Body of pancreas (tissue), 4 donors: ENCODE measurements at regions not wholly inside any gene's neighbourhood (a gene's known extent, or its start where the extent isn't known, plus 50 kb on each side); places are given as distances from the start of the nearest gene placed in this dataset.

Experiments
- ATAC-seq: fragments of 150-250 bp; one replicate; pipeline ENCODE4 v1.9.1; 2016
- DNase-seq, 4 donors: peaks; one replicate each; pipeline ENCODE4 v3.0.0-alpha.2; 2019
- H3K27ac ChIP-seq, 4 donors: fragments of 200-600 bp; sonication (generic); 1 replicate in 3 of 4; 2 replicates in 1 of 4; pipeline versions ENCODE4 v1.5.1 to v1.6.1; 2016 to 2019; ENCODE audit warnings: mild to moderate bottlenecking in 1 of 4, mixed read lengths in 1 of 4, moderate library complexity in 1 of 4
- H3K27me3 ChIP-seq, 2 donors: fragments of 200-600 bp; sonication (generic); one replicate each; pipeline ENCODE4 v1.6.0; 2016; ENCODE audit warnings: mild to moderate bottlenecking in 1 of 2
- H3K36me3 ChIP-seq, 2 donors: fragments of 200-600 bp; sonication (generic); replicated peaks in 1 of 2; 2 replicates each; pipeline ENCODE4 v1.5.1; 2016; ENCODE audit warnings: low read depth in 2 of 2; ENCODE audit not compliant: insufficient read depth in 1 of 2
- H3K4me1 ChIP-seq: fragments of 200-600 bp; sonication (generic); one replicate; pipeline ENCODE4 v1.6.0; 2016
- H3K4me3 ChIP-seq, 2 donors: fragments of 200-600 bp; sonication (generic); 1 replicate in 1 of 2; 2 replicates in 1 of 2; pipeline ENCODE4 v1.5.1; 2016 to 2019
- H3K9me3 ChIP-seq, 3 donors: fragments of 200-600 bp; sonication (generic); 1 replicate in 2 of 3; 2 replicates in 1 of 3; pipeline ENCODE4 v1.5.1; 2016
- POLR2A ChIP-seq, 3 donors: fragments of 450-650 bp; IDR thresholded peaks; one replicate each; pipeline ENCODE4 v1.6.1; 2016; ENCODE audit warnings: antibody characterized with exemption in 3 of 3, mild to moderate bottlenecking in 2 of 3
- WGBS, 2 donors: methylation state at CpG; one replicate each; pipeline ENCODE4 v1.1.5; 2017; 5-methylcytosine and 5-hydroxymethylcytosine counted together
- intact Hi-C: fragments of 100-400 bp; cut with DNase I; formaldehyde crosslinking; loops from one replicate; pipeline ENCODE4 v1.15.1; 2023
- TF ChIP-seq, protein P1 (sequence below), 7 experiments: fragments of 450-650 bp in 4 of 7; fragments of 200-600 bp in 3 of 7; sonication (generic) in 3 of 7; IDR thresholded peaks; one replicate each; pipeline ENCODE4 v1.5.1; 2016 to 2019; ENCODE audit warnings: antibody characterized with exemption in 7 of 7

DNA sequence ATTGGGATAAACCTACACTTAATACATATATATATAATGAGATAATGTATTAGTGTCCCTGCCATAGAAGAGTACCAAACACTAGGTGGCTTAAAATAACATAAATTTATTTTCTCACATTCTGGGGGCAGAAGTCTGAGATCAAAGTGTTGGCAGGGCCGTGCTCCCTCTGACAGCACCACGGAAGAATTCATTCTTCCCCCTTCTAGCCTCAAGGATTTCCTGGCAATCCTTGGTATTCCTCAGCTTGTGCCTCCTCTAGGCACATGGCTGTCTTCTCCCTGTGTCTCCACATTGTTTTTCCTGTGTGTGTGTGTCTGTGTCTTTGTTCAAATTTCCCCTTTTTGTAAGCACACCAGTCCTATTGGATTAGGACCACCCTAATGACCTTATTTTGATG is 115.2 kb upstream of the AGBL1 start:
- ATAC-seq = no peak

DNA sequence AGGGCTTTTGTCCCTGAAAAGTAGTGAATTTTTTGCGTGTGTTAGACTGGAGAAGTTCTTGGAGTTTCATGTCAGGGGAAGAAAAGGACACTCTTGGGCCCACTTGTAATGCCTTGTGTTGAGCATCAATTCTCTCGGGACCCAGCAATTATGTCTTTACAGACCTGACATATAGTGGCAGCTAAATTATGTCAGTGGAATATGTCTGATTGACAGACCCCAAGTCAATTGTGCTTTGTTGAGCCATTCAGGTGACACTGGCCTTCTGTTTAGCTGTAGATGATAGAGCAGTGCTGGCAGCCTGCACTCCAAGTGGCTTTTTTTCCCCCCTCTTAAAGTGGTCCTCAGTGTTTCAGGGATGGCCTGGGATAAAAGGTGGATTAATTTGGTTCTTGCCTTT is 112.1 kb upstream of the AGBL1 start:
- intact Hi-C loops = no loop called here
- no peak for ATAC-seq
- no peaks in the 10 kb centered on the region for H3K4me1 ChIP-seq

More for the DNA sequence above, 115.2 kb upstream of the AGBL1 start:
- no peak for DNase-seq
- 39 to 43% methylated on average over 2 of the region's 2 CpGs for WGBS, 2 donors
- H3K9me3 ChIP-seq = no peaks in the 10 kb centered on the region
- H3K4me3 ChIP-seq = no peak overlapping the region
- intact Hi-C loops = no loop called here
- H3K36me3 ChIP-seq = no peaks in the 10 kb centered on the region
- no peaks in the 10 kb centered on the region for H3K4me1 ChIP-seq
- H3K27ac ChIP-seq = no peak overlapping the region
- no peaks in the 10 kb centered on the region for H3K27me3 ChIP-seq
- TF ChIP-seq, protein P1, sequence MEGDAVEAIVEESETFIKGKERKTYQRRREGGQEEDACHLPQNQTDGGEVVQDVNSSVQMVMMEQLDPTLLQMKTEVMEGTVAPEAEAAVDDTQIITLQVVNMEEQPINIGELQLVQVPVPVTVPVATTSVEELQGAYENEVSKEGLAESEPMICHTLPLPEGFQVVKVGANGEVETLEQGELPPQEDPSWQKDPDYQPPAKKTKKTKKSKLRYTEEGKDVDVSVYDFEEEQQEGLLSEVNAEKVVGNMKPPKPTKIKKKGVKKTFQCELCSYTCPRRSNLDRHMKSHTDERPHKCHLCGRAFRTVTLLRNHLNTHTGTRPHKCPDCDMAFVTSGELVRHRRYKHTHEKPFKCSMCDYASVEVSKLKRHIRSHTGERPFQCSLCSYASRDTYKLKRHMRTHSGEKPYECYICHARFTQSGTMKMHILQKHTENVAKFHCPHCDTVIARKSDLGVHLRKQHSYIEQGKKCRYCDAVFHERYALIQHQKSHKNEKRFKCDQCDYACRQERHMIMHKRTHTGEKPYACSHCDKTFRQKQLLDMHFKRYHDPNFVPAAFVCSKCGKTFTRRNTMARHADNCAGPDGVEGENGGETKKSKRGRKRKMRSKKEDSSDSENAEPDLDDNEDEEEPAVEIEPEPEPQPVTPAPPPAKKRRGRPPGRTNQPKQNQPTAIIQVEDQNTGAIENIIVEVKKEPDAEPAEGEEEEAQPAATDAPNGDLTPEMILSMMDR (IDR thresholded peaks at IDR 0.05) = no peak
- no peak for TF ChIP-seq POLR2A (IDR thresholded peaks at IDR 0.05)

DNA sequence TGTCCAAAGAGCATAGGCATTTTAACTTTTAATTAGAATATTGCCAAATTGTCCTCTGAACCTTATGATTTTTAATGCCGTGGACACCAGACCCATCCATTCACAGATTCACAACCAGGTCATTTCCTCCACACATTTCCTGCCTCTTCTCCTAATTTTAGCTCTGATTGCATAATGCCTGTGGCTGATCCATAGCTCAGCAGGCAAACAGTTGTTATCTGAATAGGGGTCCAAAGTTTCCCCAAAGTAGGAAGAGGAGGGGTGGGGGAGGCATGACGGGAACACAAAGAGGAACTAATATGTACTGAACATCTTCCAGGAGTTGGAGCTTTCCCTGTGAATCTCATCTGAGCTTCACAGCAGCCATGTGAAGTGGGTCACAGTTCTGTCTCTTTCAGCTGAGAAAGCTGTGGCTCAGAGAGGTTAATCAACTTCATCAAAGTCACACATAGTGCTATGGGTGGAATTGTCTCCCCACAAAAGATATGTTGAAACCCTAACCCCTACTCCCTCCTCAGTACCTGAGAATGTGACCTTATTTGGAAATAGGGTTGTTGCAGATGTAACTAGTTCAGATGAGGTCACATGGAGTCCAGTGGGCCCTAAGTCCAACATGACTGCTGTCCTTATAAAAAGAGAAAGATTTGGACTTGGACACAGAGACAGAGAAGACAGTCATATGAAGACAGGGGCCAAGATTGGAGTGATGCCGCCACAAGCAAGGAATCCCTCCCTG is 106.7 kb upstream of the AGBL1 start:
- Histone ChIP-seq H3K9me3 (no peaks in the 10 kb centered on the region), H3K27ac (no peak overlapping the region), H3K4me1 (no peaks in the 10 kb centered on the region), H3K27me3 (no peaks in the 10 kb centered on the region), H3K36me3 (no peaks in the 10 kb centered on the region), H3K4me3 (no peak overlapping the region)
- DNase-seq (no peak), ATAC-seq (no peak)
- TF ChIP-seq, protein P1 (IDR thresholded peaks at IDR 0.05) = no peak
- TF ChIP-seq POLR2A (IDR thresholded peaks at IDR 0.05) = no peak
- WGBS, 2 donors = 71 to 86% methylated on average over 3 of the region's 3 CpGs
- intact Hi-C loops = no loop called here

More for the DNA sequence above, 112.1 kb upstream of the AGBL1 start:
- Histone ChIP-seq H3K4me3 (no peak overlapping the region), H3K36me3 (no peaks in the 10 kb centered on the region), H3K27ac (no peak overlapping the region), H3K9me3 (no peaks in the 10 kb centered on the region), H3K27me3 (no peaks in the 10 kb centered on the region)
- DNase-seq = no peak
- WGBS, 2 donors = 55 to 61% methylated on average over 2 of the region's 2 CpGs
- TF ChIP-seq POLR2A (IDR thresholded peaks at IDR 0.05) = no peak
- TF ChIP-seq, protein P1 (IDR thresholded peaks at IDR 0.05) = no peak

DNA sequence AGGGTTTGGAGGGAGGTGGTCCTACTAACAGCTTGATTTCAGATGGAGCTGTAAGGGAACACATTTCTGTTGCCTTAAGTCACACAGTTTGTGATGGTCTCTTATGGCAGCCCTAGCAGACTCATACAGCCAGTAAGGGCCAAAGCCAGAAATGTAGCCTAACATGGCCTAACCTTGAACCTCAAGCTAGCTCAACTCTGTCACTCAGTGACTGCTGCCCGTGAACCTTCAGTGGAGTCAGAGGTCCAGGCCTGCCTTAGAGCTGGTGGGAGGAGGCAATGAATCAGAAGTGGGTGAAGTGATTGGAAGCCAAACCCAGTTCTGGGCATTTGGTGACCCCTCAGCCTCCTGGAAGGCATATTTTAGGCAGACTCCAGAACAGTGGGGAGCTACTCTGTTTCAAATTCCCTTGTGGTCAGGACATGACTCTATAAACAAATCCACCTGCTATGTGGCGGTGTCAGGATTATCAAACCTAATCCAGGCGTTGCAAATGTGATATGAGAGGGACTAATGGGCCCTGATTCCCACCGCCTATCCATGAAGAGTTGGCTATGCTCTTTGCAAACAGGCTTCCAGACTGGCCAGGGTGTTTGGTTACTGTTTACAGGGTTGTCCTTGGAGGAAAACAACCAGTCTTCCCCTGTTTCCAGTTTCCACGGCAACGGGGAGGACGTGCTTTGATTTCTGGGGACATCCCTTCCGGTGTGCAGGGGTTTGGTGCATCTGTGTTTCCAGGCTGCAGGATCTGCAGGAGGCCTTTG is 105.9 kb upstream of the AGBL1 start:
- ATAC-seq = no peak
- intact Hi-C loops = no loop called here

More for the DNA sequence above, 105.9 kb upstream of the AGBL1 start:
- no peak for DNase-seq
- no peaks in the 10 kb centered on the region for H3K36me3 ChIP-seq
- no peak overlapping the region for H3K4me3 ChIP-seq
- H3K27ac ChIP-seq = no peak overlapping the region
- no peaks in the 10 kb centered on the region for H3K4me1 ChIP-seq
- WGBS, 2 donors = 39 to 60% methylated on average over 7 to 8 of the region's 8 CpGs
- TF ChIP-seq, protein P1 (IDR thresholded peaks at IDR 0.05) = no peak
- TF ChIP-seq POLR2A (IDR thresholded peaks at IDR 0.05) = no peak
- H3K9me3 ChIP-seq = no peaks in the 10 kb centered on the region
- H3K27me3 ChIP-seq = no peaks in the 10 kb centered on the region
